ENCODE measurements at regions not wholly inside any gene's neighbourhood (a gene's known extent, or its start where the extent isn't known, plus 50 kb on each side); places are given as distances from the start of the nearest gene placed in this dataset.
"Not testable (repeated sequence)": the region's sequence is repeated elsewhere in the genome, so short reads cannot be mapped to it uniquely, and the experiment has no call there.

DNA sequence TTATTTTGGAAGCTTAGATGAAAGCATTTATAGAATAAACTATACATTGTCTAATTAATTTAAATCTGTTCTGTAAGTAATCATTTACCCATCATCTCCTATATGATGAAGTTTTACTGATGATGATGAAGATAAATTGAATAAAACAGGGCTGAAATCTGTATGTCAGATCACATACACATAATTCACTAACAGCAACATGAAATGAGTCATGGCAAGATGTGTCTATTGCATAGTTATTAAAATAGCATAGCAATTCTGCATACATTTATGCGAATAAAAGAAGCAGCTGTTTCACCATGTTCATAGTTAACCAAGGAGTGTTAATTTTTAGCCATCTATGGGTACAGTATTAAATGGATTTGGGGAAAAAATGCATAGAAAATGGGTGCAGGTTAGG is 424.9 kb downstream of the LIG4 start:
- no peaks in the 10 kb centered on the region for H3K9me3 ChIP-seq (ENCODE audit: low read depth, low read length, poor library complexity, severe bottlenecking)
- H3K27me3 ChIP-seq (replicated peaks; ENCODE audit: insufficient read depth, low read depth, low read length, poor library complexity), result no peaks in the 10 kb centered on the region
- no peak for DNase-seq (ENCODE audit: low spot score)
- CTCF ChIA-PET, result no interaction called here
- no peaks in the 10 kb centered on the region for H3K36me3 ChIP-seq (ENCODE audit: insufficient read depth, low read length, poor library complexity, severe bottlenecking)
- POLR2A ChIA-PET (ENCODE audit: low non-redundant PET), result no interaction called here
- no peak overlapping the region for H3K4me3 ChIP-seq (ENCODE audit: low read depth, low read length, poor library complexity, severe bottlenecking)
- H3K27ac ChIP-seq (ENCODE audit: low read depth, low read length, poor library complexity, severe bottlenecking), result no peak overlapping the region
- intact Hi-C loops (cut with micrococcal nuclease; ENCODE audit: unreplicated experiment), result no loop called here
- TF ChIP-seq, protein P1, sequence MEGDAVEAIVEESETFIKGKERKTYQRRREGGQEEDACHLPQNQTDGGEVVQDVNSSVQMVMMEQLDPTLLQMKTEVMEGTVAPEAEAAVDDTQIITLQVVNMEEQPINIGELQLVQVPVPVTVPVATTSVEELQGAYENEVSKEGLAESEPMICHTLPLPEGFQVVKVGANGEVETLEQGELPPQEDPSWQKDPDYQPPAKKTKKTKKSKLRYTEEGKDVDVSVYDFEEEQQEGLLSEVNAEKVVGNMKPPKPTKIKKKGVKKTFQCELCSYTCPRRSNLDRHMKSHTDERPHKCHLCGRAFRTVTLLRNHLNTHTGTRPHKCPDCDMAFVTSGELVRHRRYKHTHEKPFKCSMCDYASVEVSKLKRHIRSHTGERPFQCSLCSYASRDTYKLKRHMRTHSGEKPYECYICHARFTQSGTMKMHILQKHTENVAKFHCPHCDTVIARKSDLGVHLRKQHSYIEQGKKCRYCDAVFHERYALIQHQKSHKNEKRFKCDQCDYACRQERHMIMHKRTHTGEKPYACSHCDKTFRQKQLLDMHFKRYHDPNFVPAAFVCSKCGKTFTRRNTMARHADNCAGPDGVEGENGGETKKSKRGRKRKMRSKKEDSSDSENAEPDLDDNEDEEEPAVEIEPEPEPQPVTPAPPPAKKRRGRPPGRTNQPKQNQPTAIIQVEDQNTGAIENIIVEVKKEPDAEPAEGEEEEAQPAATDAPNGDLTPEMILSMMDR (conservative IDR thresholded peaks at IDR 0.05; ENCODE audit: low read depth, low read length), result no peak
- no peak for TF ChIP-seq EZH2 (IDR thresholded peaks at IDR 0.05; ENCODE audit: borderline replicate concordance, low read depth, low read length, poor library complexity, severe bottlenecking)
- BruUV-seq (replicated peaks), result no TSS peak
- H3K4me1 ChIP-seq (ENCODE audit: insufficient read depth, low read length, poor library complexity, severe bottlenecking), result no peaks in the 10 kb centered on the region

DNA sequence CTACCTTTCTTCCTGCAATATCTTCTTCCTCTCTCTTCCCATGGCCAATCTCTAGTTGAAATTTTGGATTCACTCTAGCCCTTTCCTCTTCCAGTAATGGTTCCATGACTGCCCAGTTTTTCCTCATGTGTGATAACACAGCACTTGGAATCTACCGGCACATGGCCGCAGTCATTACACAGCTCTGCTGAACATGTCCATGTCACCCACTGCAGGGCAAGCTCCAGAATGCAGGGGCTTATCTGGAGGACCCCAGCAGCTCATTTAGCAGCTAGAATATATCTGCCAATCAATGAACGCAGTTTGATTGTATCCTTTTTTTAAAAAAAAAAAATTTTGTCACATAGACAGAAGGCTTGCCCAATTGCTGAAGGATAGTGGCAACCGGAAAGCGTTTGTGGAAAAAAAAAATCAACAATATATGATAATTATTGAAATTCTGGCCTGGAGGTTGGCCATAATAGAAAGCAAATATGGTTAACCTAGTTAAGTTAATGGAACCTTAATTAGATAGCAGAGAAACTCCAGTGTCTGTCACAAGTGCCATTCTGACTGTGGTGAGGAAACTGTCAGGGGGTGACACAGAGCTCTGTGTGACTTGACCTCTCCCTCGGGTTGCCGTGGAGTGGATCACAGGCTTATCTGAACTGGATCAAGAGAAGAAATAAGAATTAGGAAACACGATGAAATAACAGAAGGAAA is 426.7 kb downstream of the LIG4 start:
- no peak overlapping the region for H3K4me3 ChIP-seq (ENCODE audit: low read depth, low read length, poor library complexity, severe bottlenecking)
- no peaks in the 10 kb centered on the region for H3K9me3 ChIP-seq (ENCODE audit: low read depth, low read length, poor library complexity, severe bottlenecking)
- no peaks in the 10 kb centered on the region for H3K36me3 ChIP-seq (ENCODE audit: insufficient read depth, low read length, poor library complexity, severe bottlenecking)
- DNase-seq (ENCODE audit: low spot score), result no peak
- POLR2A ChIA-PET (ENCODE audit: low non-redundant PET), result no interaction called here
- no peak overlapping the region for H3K27ac ChIP-seq (ENCODE audit: low read depth, low read length, poor library complexity, severe bottlenecking)
- H3K27me3 ChIP-seq (replicated peaks; ENCODE audit: insufficient read depth, low read depth, low read length, poor library complexity), result no peaks in the 10 kb centered on the region
- no peaks in the 10 kb centered on the region for H3K4me1 ChIP-seq (ENCODE audit: insufficient read depth, low read length, poor library complexity, severe bottlenecking)
- intact Hi-C loops (cut with micrococcal nuclease; ENCODE audit: unreplicated experiment), result no loop called here
- no peak for TF ChIP-seq EZH2 (IDR thresholded peaks at IDR 0.05; ENCODE audit: borderline replicate concordance, low read depth, low read length, poor library complexity, severe bottlenecking)
- TF ChIP-seq, protein P1 (conservative IDR thresholded peaks at IDR 0.05; ENCODE audit: low read depth, low read length), result no peak
- no TSS peak for BruUV-seq (replicated peaks)
- CTCF ChIA-PET, result no interaction called here

DNA sequence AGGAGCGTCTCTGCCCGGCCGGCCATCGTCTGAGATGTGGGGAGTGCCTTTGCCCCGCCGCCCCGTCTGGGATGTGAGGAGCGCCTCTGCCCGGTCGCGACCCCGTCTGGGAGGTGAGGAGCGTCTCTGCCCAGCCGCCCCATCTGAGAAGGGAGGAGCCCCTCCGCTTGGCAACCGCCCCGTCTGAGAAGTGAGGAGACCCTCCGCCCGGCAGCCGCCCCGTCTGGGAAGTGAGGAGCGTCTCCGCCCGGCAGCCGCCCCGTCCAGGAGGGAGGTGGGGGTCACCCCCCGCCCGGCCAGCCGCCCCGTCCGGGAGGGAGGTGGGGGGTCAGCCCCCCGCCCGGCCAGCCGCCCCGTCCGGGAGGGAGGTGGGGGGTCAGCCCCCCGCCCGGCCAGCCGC is 432.7 kb downstream of the LIG4 start:
- DNase-seq (ENCODE audit: low spot score); CTCF ChIA-PET; H3K9me3 ChIP-seq (ENCODE audit: low read depth, low read length, poor library complexity, severe bottlenecking); H3K4me3 ChIP-seq (ENCODE audit: low read depth, low read length, poor library complexity, severe bottlenecking); BruUV-seq (replicated peaks); POLR2A ChIA-PET (ENCODE audit: low non-redundant PET); H3K36me3 ChIP-seq (ENCODE audit: insufficient read depth, low read length, poor library complexity, severe bottlenecking); H3K27me3 ChIP-seq (replicated peaks; ENCODE audit: insufficient read depth, low read depth, low read length, poor library complexity); H3K4me1 ChIP-seq (ENCODE audit: insufficient read depth, low read length, poor library complexity, severe bottlenecking); H3K27ac ChIP-seq (ENCODE audit: low read depth, low read length, poor library complexity, severe bottlenecking); intact Hi-C loops (cut with micrococcal nuclease; ENCODE audit: unreplicated experiment): not testable (repeated sequence)

DNA sequence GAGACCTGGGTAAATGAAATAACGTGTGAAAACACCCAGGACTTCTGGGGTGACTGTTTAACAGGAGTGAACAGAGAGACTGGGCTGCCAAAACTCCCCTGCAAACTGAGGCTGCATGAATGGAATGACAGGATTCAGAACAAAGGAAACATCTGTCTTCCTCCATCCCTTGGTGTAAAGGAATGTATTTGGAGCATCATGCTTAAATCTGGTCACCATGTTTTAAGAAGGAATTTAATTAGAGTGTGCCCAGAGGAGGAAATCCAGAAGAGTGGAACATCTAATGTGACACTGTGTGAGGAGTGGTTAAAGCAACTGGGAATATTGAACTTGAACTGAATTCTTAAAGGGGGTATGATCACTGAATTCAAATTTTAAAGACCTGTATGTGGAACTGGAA is 437.2 kb downstream of the LIG4 start:
- Histone ChIP-seq H3K4me1 (ENCODE audit: insufficient read depth, low read length, poor library complexity, severe bottlenecking) (no peaks in the 10 kb centered on the region), H3K36me3 (ENCODE audit: insufficient read depth, low read length, poor library complexity, severe bottlenecking) (no peaks in the 10 kb centered on the region), H3K27ac (ENCODE audit: low read depth, low read length, poor library complexity, severe bottlenecking) (no peak overlapping the region), H3K9me3 (ENCODE audit: low read depth, low read length, poor library complexity, severe bottlenecking) (no peaks in the 10 kb centered on the region), H3K4me3 (ENCODE audit: low read depth, low read length, poor library complexity, severe bottlenecking) (no peak overlapping the region), H3K27me3 (replicated peaks; ENCODE audit: insufficient read depth, low read depth, low read length, poor library complexity) (no peaks in the 10 kb centered on the region)
- BruUV-seq (replicated peaks), result no TSS peak
- ChIA-PET CTCF (no interaction called here), POLR2A (ENCODE audit: low non-redundant PET) (no interaction called here)
- DNase-seq (ENCODE audit: low spot score), result no peak
- TF ChIP-seq, protein P1 (conservative IDR thresholded peaks at IDR 0.05; ENCODE audit: low read depth, low read length), result no peak
- no peak for TF ChIP-seq EZH2 (IDR thresholded peaks at IDR 0.05; ENCODE audit: borderline replicate concordance, low read depth, low read length, poor library complexity, severe bottlenecking)
- intact Hi-C loops (cut with micrococcal nuclease; ENCODE audit: unreplicated experiment), result no loop called here

Data from A673 (cell line).